HG02588 (cell line): ENCODE measurements at regions not wholly inside any gene's neighbourhood (a gene's known extent, or its start where the extent isn't known, plus 50 kb on each side); places are given as distances from the start of the nearest gene placed in this dataset.

Experiments used
- ATAC-seq: cut with Tn5 transposase; IDR thresholded peaks from one replicate; pipeline ENCODE4 v1.9.1; 2021; ENCODE audit warnings: mild to moderate bottlenecking, moderate library complexity; ENCODE audit not compliant: unreplicated experiment

- no peak for ATAC-seq
These were observed 760.3 kb upstream of the ARRDC4 start for GRCh38 chr15:97200161-97200560.

GRCh38 chr15:97210277-97210676, 750.2 kb upstream of the ARRDC4 start:
- ATAC-seq, result no peak

DNA sequence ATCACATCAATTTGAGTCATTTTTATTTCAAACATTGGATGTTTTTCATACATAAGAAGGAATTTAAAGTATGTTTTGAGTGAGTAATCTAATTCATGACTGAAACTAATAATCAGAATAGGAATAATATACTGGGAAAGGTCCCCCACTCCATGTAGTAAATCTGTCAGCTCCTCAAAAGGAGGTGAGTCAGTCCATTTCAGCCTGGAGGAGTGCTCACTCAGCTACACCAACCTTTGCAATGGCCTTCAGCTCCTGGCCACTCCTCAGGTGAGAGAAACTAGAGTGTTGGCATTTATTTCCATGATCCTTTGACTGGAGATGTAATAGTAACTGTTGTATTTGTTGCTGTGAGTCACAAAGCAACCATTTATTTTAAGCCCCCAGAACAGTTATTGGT, 744.9 kb upstream of the ARRDC4 start:
- ATAC-seq, result no peak

- no peak for ATAC-seq
These were observed 736.3 kb upstream of the ARRDC4 start for GRCh38 chr15:97224191-97224641.

GRCh38 chr15:97234851-97235610, 725.5 kb upstream of the ARRDC4 start:
- ATAC-seq, result no peak

GRCh38 chr15:97235611-97235985, 724.9 kb upstream of the ARRDC4 start:
- no peak for ATAC-seq

- ATAC-seq, result no peak
These were observed 724.4 kb upstream of the ARRDC4 start for GRCh38 chr15:97236140-97236539.

- ATAC-seq, result no peak
These were observed 723.3 kb upstream of the ARRDC4 start for GRCh38 chr15:97237160-97237559.

- ATAC-seq, result no peak
These were observed 712.1 kb upstream of the ARRDC4 start for GRCh38 chr15:97248376-97248775.

GRCh38 chr15:97259943-97260342, 700.6 kb upstream of the ARRDC4 start:
- no peak for ATAC-seq

GRCh38 chr15:97301166-97301565, 659.3 kb upstream of the ARRDC4 start:
- ATAC-seq, result no peak

DNA sequence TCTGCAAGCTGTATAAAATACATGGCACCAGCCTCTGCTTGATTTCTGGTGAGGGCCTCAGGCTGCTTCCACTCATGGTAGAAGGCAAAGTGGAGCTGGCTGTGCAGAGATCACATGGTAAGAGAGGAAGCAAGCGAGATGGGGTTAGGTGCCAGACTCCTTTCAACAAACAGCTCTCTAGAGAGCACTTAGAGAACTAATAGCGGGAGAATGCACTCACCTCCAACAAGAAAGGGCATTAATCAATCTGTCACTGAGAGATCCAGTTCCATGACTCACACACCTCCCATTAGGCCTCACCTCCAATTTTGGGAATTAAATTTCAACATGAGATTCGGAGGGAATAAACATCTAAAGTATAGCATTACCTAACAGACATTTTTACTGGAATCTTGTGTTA, 644.1 kb upstream of the ARRDC4 start:
- ATAC-seq, result no peak

DNA sequence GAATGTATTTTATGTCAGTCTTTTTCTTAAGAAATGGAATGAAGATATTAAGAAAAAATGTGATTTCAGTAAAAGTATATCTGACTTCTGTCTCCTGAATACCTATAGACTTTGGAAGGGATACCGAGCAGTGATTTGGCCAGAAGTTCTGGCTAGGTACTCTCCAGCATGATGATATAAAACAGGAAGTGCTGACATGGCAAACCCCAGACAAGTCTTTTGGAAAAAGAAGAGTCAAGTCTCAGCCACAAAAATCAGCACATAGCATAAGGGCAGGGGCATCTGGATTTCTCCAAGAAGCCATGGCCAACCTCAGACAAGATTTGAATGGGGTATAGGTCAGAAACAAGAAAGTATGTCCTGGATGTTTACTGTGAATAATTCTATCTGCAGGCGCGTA, 643.3 kb upstream of the ARRDC4 start:
- ATAC-seq, result no peak

DNA sequence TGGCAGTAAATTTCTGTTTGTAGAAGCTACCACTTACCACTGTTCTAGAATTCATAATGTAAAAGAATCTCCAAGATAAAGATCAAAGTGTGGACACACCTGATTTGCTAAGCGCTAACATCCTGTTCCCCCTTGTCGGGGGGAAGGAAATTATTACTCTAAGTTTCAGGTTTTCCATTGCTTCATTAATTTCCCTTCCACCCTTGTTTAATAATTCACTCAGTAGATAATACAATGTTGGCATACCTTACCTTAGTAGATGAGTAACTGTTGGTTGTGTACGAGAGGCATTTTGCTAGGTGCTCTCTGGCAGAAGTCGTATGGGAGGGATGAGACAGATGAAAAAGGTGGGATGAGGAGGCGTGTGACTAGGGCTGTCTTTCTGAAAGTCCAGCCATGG, 641.2 kb upstream of the ARRDC4 start:
- no peak for ATAC-seq

DNA sequence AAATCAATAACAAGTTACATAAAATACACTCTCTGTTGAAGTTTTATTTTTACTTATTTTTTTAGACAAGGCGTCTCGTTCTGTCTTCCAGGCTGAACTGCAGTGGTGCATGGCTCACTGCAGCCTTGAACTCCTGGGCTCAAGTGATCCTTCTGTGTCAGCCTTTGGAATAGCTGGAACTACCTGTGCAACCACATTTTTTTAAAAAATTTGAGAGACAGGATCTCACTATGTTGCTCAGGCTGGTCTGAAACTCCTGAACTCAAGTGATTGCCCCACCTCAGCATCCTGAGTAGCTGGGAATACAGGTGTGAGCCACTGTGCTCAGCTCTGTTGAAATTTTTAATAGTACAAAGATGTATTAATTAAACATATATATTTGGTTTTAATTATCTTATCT, 614.3 kb upstream of the ARRDC4 start:
- no peak for ATAC-seq

DNA sequence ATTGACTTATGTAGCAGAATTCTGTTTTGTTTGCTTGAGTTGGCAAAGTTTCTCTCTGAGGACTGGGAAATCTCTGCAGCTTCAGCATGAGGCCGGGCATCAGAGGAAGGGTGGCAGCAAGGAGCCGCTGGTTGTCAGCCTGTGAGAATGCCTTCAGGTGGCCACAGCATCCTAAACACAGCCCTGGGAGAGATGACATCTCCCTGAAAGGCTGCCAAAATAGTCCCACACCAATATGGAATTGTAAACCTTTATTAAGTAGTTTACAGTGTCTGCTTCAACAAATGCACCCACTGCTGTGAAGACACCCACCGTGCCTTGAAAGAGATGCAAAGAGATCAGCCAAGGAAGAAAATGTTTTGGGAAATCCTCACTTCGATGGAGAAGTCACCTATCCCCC, 609.7 kb upstream of the ARRDC4 start:
- ATAC-seq, result no peak

DNA sequence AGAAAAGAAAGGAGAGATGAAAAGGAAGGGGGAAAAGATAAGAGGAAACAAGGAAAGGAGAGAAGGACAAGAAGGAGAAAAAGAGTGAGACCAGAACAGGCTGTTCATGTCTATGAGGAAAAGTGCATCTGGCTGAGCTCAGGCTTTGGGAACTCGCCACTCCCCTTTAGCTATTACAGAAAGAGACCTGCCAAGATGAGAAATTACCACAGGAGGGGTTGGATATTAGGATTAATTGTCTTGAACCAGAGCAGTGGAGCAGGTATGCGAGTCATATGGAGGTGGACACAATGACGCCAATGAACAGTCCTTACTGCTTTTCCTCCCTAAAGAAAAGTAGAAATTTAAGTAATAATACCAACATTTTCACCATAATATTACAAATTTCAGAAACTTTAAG, 577.0 kb upstream of the ARRDC4 start:
- ATAC-seq, result no peak

DNA sequence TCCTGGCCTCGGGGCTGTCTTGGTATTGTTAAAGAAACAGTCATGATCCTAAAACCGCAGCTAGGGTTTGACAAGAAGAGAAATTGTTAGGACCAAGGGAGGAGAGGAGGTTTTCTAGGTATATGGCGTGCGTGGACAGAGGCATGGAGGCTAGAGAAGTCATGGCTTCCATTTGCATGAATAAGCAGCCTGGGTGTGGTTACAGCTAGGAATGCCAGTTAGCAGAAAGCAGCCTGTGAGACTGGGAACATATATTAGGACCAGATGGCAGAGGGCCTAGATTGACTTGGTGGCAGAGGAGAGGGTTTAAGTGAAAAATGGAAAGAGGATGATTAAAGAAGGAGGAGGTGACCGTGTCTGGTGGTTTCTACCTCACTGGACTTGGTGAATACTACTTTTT, 573.6 kb upstream of the ARRDC4 start:
- ATAC-seq, result no peak

GRCh38 chr15:97401195-97401594, 559.3 kb upstream of the ARRDC4 start:
- ATAC-seq, result no peak

GRCh38 chr15:97401970-97402369, 558.5 kb upstream of the ARRDC4 start:
- no peak for ATAC-seq

DNA sequence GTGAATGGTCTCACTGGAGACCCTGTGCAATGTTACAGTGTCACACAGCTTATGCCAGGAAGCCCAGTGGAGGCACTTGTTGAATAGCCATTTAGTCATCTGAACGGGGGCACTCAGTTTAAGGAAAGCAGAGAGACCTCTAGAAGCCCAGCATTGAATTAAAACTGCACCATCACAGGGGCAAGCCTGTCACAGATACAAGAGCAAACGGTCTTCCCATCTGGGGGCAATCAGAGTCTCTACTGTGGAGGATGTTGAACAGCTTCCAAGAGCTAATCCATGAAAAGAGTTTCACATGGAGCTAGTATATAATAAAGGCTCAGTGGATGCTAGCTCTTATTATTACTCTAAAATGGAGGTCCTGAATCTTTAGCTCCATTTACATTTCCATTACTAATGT, 553.7 kb upstream of the ARRDC4 start:
- ATAC-seq, result no peak

- ATAC-seq, result no peak
These were observed 549.5 kb upstream of the ARRDC4 start for GRCh38 chr15:97410897-97411575.

DNA sequence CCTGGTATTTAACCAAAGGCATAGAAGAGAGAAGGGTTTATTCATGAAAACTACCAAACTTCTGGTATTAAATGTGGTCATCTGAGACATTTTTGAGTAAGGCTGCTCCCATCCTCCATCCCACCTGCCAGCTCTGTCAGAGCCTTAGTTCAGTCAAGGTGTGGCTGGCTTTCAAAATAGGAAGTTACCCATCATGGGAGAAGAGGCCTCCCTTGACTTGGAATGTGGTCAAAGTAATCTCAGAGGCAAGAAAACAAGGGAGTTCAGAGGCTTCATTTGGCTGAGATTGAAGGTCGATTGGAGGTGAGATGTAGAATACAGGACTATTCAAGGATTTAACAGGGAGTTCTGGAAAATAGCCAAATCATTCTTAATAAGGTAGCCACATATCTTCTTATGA, 540.4 kb upstream of the ARRDC4 start:
- ATAC-seq, result no peak
